PC-9 (cell line): ENCODE measurements at regions not wholly inside any gene's neighbourhood (a gene's known extent, or its start where the extent isn't known, plus 50 kb on each side); places are given as distances from the start of the nearest gene placed in this dataset.

Experiments used
- BruUV-seq: library from RNA; stranded (reverse); fragments of 400-500 nt; replicated peaks from 2 replicates; lab custom pipeline; 2021; lab: Mats Ljungman, UMichigan
- CTCF ChIA-PET: fragments of 300-600 bp; sonication (Branson Sonifier 250); formaldehyde crosslinking; loops from one replicate; lab custom pipeline; 2022; ENCODE audit warnings: antibody characterized with exemption; lab: Charles Lee
- POLR2A ChIA-PET: fragments of 300-600 bp; sonication (Branson Sonifier 250); formaldehyde crosslinking; loops from one replicate; lab custom pipeline; 2022; ENCODE audit warnings: antibody characterized with exemption; ENCODE audit not compliant: unreplicated experiment; lab: Charles Lee
- DNase-seq, 2 experiments: peaks; one replicate each; pipeline versions ENCODE4 v3.0.0 to v3.0.0-alpha.2; 2015 to 2022; ENCODE audit warnings: mixed read lengths in 1 of 2
- H2AFZ ChIP-seq: fragments of 200-600 bp; sonication (generic); 2 replicates; pipeline ENCODE4 v1.8.1; 2017; ENCODE audit warnings: antibody characterized with exemption
- H3F3A ChIP-seq: fragments of 200-600 bp; sonication (generic); 2 replicates; pipeline ENCODE4 v1.8.1; 2017; ENCODE audit warnings: antibody characterized with exemption, mild to moderate bottlenecking, low read depth; ENCODE audit not compliant: insufficient read depth
- H3K27ac ChIP-seq: fragments of 200-600 bp; sonication (generic); 2 replicates; pipeline ENCODE4 v1.6.1; 2016; ENCODE audit warnings: mixed run types
- H3K27me3 ChIP-seq: fragments of 200-600 bp; sonication (generic); 2 replicates; pipeline ENCODE4 v1.6.1; 2016; ENCODE audit warnings: low read depth, mixed run types; ENCODE audit not compliant: insufficient read depth
- H3K36me3 ChIP-seq: fragments of 200-600 bp; sonication (generic); 2 replicates; pipeline ENCODE4 v1.6.1; 2016; ENCODE audit warnings: low read depth, mixed run types
- H3K4me1 ChIP-seq: fragments of 200-600 bp; sonication (generic); replicated peaks from 2 replicates; pipeline ENCODE4 v1.6.1; 2016; ENCODE audit warnings: mixed run types; ENCODE audit not compliant: insufficient read depth
- H3K4me2 ChIP-seq: fragments of 200-600 bp; sonication (generic); 2 replicates; pipeline ENCODE4 v1.6.1; 2017; ENCODE audit warnings: mixed run types
- H3K4me3 ChIP-seq: fragments of 200-600 bp; sonication (generic); 2 replicates; pipeline ENCODE4 v1.6.1; 2016; ENCODE audit warnings: mixed run types
- H3K79me2 ChIP-seq: fragments of 200-600 bp; sonication (generic); 2 replicates; pipeline ENCODE4 v1.6.1; 2017; ENCODE audit warnings: low read depth, mixed run types
- H3K9me2 ChIP-seq: fragments of 200-600 bp; sonication (generic); 2 replicates; pipeline ENCODE4 v1.8.1; 2017; ENCODE audit warnings: mild to moderate bottlenecking; ENCODE audit not compliant: insufficient read depth
- H3K9me3 ChIP-seq: fragments of 200-600 bp; sonication (generic); 2 replicates; pipeline ENCODE4 v1.8.1; 2016; ENCODE audit warnings: low read depth; ENCODE audit not compliant: insufficient read depth
- H4K20me1 ChIP-seq: fragments of 200-600 bp; sonication (generic); 2 replicates; pipeline ENCODE4 v1.8.1; 2017; ENCODE audit not compliant: insufficient read depth
- EZH2 ChIP-seq: fragments of 200-600 bp; sonication (generic); IDR thresholded peaks from 2 replicates; pipeline ENCODE4 v1.8.0; 2017; ENCODE audit warnings: antibody characterized with exemption, low read depth
- intact Hi-C: fragments of 100-400 bp; cut with micrococcal nuclease; formaldehyde crosslinking; loops from one replicate; pipeline ENCODE4 v1.10.0; 2022; ENCODE audit not compliant: unreplicated experiment
- TF ChIP-seq, protein P1 (sequence below): fragments of 200-600 bp; sonication (generic); conservative IDR thresholded peaks from 2 replicates; pipeline ENCODE4 v1.6.1; 2017; ENCODE audit warnings: mixed run types, antibody characterized with exemption, mild to moderate bottlenecking, moderate library complexity

- Histone ChIP-seq H3K4me3 (no peak overlapping the region), H3F3A (no peaks in the 10 kb centered on the region), H3K27me3 (peaks cover 74% of the 10 kb centered on the region), H2AFZ (no peak overlapping the region), H3K9me3 (no peaks in the 10 kb centered on the region), H3K9me2 (no peaks in the 10 kb centered on the region), H3K36me3 (no peaks in the 10 kb centered on the region), H3K27ac (no peak overlapping the region), H4K20me1 (no peaks in the 10 kb centered on the region), H3K79me2 (no peaks in the 10 kb centered on the region), H3K4me1 (no peaks in the 10 kb centered on the region), H3K4me2 (no peak overlapping the region)
- TF ChIP-seq, protein P1, sequence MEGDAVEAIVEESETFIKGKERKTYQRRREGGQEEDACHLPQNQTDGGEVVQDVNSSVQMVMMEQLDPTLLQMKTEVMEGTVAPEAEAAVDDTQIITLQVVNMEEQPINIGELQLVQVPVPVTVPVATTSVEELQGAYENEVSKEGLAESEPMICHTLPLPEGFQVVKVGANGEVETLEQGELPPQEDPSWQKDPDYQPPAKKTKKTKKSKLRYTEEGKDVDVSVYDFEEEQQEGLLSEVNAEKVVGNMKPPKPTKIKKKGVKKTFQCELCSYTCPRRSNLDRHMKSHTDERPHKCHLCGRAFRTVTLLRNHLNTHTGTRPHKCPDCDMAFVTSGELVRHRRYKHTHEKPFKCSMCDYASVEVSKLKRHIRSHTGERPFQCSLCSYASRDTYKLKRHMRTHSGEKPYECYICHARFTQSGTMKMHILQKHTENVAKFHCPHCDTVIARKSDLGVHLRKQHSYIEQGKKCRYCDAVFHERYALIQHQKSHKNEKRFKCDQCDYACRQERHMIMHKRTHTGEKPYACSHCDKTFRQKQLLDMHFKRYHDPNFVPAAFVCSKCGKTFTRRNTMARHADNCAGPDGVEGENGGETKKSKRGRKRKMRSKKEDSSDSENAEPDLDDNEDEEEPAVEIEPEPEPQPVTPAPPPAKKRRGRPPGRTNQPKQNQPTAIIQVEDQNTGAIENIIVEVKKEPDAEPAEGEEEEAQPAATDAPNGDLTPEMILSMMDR, result no peak
- TF ChIP-seq EZH2, result no peak
- ChIA-PET CTCF (no interaction called here), POLR2A (no interaction called here)
- no TSS peak for BruUV-seq
- intact Hi-C loops, result no loop called here
- DNase-seq, result no peak
These were observed 147.9 kb upstream of the RFLNA start for GRCh38 chr12:124147027-124147426.

DNA sequence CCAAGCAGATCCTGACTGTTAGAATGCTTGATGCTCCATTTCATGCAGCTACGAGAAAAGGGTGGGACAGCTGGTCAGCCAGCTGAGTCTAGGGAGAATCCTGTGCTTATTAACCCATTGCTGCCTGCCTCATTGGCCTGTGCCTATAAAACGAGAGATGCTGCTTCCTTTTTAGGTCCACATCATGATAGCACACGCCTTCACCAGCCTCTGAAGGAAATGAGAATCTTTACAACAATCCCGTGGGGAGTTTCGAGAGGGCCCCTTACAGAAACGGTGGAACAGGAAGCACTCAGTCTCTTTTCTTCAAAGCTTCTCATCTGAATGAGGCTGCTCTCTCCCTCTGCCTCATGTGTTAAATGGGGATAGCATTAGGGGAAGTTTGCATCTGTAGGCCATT is 147.3 kb upstream of the RFLNA start:
- Histone ChIP-seq H3K4me1 (no peaks in the 10 kb centered on the region), H3K4me3 (no peak overlapping the region), H3F3A (no peaks in the 10 kb centered on the region), H3K9me3 (no peaks in the 10 kb centered on the region), H2AFZ (no peak overlapping the region), H4K20me1 (no peaks in the 10 kb centered on the region), H3K9me2 (no peaks in the 10 kb centered on the region), H3K27ac (no peak overlapping the region), H3K4me2 (no peak overlapping the region), H3K36me3 (no peaks in the 10 kb centered on the region), H3K27me3 (peaks cover 74% of the 10 kb centered on the region), H3K79me2 (no peaks in the 10 kb centered on the region)
- TF ChIP-seq, protein P1, result no peak
- no peak for TF ChIP-seq EZH2
- BruUV-seq, result no TSS peak
- POLR2A ChIA-PET, result no interaction called here
- intact Hi-C loops, result no loop called here
- CTCF ChIA-PET, result no interaction called here
- DNase-seq, result no peak

DNA sequence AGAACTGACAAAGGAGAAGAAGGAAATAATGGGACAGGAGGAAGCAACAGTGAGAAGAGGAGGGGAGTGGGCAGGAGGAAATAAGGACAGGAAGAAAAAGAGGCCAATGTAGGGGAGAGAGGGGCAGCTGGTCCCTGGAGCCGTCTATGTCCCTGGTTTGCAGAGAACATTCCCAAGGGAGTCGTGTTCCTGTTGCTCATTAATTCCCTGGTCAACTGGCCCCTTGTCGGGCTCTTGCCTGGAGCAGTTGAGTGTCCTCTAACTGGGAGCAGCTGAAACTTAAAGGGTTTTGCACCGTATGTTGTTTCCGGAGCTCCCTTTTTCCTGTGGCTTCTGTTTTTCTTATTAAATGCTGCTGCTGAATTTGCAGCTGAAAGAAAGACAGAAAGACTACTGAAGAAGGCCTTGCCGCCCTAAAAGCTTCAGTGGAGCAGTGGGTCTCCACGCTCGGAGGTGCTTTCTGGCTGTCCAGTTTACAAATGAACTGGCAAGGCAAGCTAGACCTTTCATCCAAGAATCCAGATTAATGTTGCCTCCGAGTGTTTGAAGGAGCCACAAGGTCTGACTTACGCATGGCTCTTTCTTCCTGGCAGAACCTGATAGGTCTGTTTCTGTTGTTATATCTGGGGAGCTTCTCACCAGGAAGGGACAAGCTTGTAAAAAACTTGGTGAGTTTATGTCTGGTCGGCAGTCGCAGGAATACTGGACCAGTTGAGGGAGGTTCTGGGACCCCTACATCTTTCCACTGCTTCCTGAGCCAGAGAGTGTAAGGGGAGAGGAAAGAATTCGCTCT is 146.2 kb upstream of the RFLNA start:
- H3K9me3 ChIP-seq, result no peaks in the 10 kb centered on the region
- no peak overlapping the region for H2AFZ ChIP-seq
- intact Hi-C loops, result no loop called here
- H3K9me2 ChIP-seq, result no peaks in the 10 kb centered on the region
- CTCF ChIA-PET, result no interaction called here
- H3K4me2 ChIP-seq, result no peak overlapping the region
- no peak overlapping the region for H3K27ac ChIP-seq
- no peaks in the 10 kb centered on the region for H3K79me2 ChIP-seq
- H3K4me1 ChIP-seq, result no peaks in the 10 kb centered on the region
- POLR2A ChIA-PET, result no interaction called here
- DNase-seq, result no peak
- no TSS peak for BruUV-seq
- no peak for TF ChIP-seq EZH2
- TF ChIP-seq, protein P1, result no peak
- H4K20me1 ChIP-seq, result no peaks in the 10 kb centered on the region
- no peaks in the 10 kb centered on the region for H3K36me3 ChIP-seq
- H3K4me3 ChIP-seq, result no peak overlapping the region
- no peaks in the 10 kb centered on the region for H3F3A ChIP-seq
- H3K27me3 ChIP-seq, result peaks cover 74% of the 10 kb centered on the region
